D721Med (cell line): ENCODE measurements at regions not wholly inside any gene's neighbourhood (a gene's known extent, or its start where the extent isn't known, plus 50 kb on each side); places are given as distances from the start of the nearest gene placed in this dataset.

Source experiments
- DNase-seq: peaks from one replicate; pipeline ENCODE4 v3.0.0; 2011; ENCODE audit warnings: low spot score; ENCODE audit not compliant: insufficient read length
- FAIRE-seq: peaks from 2 replicates; lab custom pipeline; 2011; peaks lifted over from hg19 to GRCh38; lab: Jason Lieb, UNC
- TF ChIP-seq, protein P1 (sequence below): IDR thresholded peaks from 2 replicates; pipeline ENCODE4 v1.5.1; 2012; ENCODE audit warnings: mild to moderate bottlenecking, control low read depth; ENCODE audit not compliant: insufficient read depth; ENCODE audit errors: missing control alignments

DNA sequence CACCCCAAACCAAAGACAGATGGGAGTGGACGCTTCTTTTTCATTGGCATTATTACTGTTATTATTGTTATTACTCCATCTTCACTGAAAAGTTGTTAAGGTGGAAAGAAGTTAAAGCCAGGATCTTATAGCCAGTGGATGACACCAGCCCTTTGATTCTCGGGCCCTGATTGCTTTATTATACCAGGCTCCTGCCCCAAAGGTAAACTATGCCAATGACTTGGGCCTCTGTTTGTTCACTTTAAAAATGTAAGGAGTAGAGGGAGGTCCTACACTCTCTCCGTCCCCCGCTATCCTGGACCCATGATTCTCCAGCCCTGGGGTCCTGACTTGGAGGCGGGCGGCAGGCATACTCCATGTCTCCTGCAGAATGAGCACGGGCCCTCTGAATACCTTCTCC, 106.8 kb downstream of the TOMM20 start:
- FAIRE-seq = no peak
- TF ChIP-seq, protein P1, sequence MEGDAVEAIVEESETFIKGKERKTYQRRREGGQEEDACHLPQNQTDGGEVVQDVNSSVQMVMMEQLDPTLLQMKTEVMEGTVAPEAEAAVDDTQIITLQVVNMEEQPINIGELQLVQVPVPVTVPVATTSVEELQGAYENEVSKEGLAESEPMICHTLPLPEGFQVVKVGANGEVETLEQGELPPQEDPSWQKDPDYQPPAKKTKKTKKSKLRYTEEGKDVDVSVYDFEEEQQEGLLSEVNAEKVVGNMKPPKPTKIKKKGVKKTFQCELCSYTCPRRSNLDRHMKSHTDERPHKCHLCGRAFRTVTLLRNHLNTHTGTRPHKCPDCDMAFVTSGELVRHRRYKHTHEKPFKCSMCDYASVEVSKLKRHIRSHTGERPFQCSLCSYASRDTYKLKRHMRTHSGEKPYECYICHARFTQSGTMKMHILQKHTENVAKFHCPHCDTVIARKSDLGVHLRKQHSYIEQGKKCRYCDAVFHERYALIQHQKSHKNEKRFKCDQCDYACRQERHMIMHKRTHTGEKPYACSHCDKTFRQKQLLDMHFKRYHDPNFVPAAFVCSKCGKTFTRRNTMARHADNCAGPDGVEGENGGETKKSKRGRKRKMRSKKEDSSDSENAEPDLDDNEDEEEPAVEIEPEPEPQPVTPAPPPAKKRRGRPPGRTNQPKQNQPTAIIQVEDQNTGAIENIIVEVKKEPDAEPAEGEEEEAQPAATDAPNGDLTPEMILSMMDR = no peak

DNA sequence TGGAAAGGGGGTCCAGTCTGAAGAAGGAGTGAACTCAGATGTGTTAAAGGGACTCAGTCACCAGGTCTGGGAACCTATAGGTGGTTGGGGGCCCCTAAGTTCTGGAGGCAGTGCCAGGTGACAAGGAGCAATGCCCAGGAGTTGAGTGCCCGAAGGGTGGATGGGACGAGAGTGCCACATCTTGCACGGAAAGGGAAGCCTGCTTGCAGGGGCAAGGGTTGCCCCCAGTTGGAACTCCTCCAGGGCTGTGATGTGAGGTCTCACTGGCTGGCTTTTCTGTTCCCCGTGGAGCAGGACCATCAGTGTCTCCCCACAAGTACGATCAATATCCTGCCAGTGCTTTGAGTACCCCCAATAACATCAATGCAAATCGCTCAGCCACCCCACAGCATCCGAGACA, 107.3 kb downstream of the TOMM20 start:
- no peak for FAIRE-seq

More for the DNA sequence above, 106.8 kb downstream of the TOMM20 start:
- no peak for DNase-seq

DNA sequence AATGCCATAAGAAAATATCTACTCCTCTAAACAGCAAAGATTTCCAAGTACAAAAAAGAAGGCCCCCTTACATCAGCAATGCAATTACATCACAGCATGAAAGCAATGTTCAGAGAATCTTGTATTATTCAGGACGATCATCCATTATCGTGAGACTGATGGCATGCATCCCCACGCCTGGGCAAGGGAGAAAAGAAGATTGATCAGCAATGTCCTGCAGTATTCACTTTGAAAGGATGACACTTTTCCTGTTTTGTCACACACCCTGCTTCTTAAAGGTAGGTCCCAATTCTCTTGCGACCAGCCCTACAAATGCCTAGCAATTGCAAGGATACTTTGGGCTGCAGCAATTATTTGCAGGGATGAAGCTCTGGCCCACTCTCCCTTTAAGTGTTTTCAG, 108.7 kb downstream of the TOMM20 start:
- DNase-seq (no peak), FAIRE-seq (no peak)
- TF ChIP-seq, protein P1 = no peak

More for the DNA sequence above, 107.3 kb downstream of the TOMM20 start:
- no peak for DNase-seq
- TF ChIP-seq, protein P1 = no peak

DNA sequence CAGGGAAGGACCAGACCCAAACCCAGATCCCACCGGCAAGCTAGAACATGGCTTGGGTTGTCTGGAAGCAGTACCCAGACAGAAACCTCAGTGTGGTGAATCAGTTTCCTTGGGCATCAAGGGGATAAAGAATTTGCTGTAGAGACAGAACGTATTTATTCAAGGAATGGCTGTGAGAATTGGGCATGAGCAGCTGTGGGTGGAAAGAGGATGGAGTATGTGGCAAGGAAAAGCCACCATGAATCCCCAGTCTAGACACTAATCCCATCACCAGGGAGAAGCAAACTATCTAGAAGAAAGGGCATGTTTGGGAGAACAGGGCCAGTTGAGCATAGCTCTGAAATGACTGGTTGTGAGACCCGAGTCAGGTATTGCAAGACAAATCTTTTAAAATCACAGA, 109.2 kb downstream of the TOMM20 start:
- TF ChIP-seq, protein P1 = no peak
- DNase-seq (no peak), FAIRE-seq (no peak)

DNA sequence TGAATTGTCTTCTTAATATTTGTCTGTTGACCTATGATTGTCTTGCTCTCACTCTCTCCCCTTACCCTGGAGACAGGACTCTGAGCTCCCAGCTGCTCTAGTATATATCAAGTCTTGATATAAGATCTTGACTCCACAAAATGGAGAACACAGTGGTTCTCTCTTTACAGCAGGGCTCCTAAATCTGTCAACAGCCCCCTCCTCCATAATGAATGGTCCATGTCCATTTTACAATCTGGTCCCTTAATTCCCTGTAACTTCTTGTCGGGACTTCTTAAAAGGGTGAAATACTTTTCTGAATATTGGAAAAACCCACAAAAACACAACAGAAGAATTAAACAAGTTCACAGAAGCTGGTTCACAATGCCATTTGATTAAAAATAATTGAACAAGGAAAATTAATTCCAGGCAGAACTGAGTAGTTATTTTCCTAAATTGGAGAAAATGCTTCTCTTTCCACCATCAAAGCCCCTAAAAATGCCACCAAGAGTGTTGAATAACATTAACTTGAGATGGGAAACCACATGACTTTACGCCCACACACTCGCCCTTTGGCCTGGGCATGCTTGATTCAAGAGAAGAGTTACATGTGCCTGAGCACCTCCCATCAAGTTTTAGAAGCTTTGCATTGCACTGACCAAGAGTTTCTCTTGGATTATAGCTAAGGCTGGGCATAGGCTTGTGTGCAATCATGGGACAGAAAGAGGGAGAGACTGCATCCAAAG, 109.8 kb downstream of the TOMM20 start:
- TF ChIP-seq, protein P1 = no peak
- DNase-seq (no peak), FAIRE-seq (no peak)

DNA sequence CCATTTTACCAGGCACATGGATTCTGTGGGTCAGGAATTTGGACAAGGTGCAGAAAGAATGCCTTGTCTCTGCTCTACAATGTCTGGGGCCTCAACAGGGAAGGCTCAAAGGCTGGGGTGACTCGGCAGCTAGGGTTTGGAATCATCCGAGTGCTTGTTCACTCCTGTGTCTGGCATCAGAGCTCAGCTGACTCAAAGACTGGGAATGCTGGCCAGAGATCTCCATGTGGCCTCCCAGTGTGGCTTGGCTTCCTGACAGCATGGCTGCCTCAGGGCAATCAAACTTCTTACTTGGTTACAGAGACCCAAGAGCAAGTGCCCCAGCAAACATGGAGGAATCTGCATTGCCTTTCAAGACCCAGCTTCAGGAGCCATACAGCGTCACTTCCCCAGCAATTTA, 110.5 kb downstream of the TOMM20 start:
- DNase-seq (no peak), FAIRE-seq (no peak)
- TF ChIP-seq, protein P1 = no peak

DNA sequence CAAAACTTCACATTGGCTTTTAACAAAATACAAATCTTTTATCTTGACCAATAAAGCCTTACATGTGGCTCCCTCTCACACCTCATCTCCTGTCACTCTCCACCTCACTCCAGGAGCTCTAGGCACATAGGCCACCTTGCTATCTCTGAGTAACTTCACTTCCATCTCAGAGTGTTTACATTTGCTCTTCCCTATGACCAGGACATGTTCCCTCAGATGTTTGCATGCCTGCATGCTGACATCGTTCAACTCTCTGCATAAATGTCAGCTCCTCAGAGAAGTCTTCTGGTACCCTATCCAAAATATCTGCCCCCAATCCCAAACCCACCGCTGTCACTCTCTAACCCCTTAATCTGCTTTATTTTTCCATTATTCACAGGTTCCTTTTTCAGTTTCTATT, 110.9 kb downstream of the TOMM20 start:
- no peak for FAIRE-seq

More for the DNA sequence above, 110.9 kb downstream of the TOMM20 start:
- DNase-seq = no peak
- TF ChIP-seq, protein P1 = no peak
